ENCODE measurements at regions not wholly inside any gene's neighbourhood (a gene's known extent, or its start where the extent isn't known, plus 50 kb on each side); places are given as distances from the start of the nearest gene placed in this dataset.

DNA sequence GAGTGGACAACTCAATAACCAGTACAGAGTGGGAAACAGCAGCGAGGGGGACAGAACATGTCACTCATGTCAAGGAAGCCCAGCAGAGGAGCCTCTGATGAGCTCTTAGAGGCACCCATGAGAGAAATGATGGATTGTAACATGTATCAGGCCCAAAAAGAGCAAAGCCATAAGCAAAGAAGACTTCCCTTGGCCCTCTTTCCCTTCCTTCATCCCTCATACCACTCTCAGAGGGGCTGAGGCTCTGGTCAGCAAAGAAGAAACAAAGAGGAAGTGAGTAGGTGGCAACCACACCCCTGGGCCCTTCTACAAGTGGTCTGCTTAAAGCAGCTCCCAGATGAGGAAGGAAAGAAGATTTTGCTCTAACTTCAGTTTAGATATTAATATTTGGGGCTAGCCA is 112.8 kb downstream of the CDC42EP3 start:
- H3K4me2 ChIP-seq (ENCODE audit: low read length), result peak overlapping the region; percentile 39
- H3K27ac ChIP-seq (ENCODE audit: low read length), result peak overlapping the region; percentile 79
- no peak overlapping the region for H3K4me3 ChIP-seq (ENCODE audit: low read length)
- H3K4me1 ChIP-seq (ENCODE audit: low read length), result peaks cover 68% of the 10 kb centered on the region
- no peaks in the 10 kb centered on the region for H3K27me3 ChIP-seq (ENCODE audit: low read depth, low read length)
- H3K9me3 ChIP-seq (ENCODE audit: insufficient read depth, low read length), result no peaks in the 10 kb centered on the region
- H4K20me1 ChIP-seq (ENCODE audit: insufficient read depth, low read length), result no peaks in the 10 kb centered on the region
- TF ChIP-seq, protein P1, sequence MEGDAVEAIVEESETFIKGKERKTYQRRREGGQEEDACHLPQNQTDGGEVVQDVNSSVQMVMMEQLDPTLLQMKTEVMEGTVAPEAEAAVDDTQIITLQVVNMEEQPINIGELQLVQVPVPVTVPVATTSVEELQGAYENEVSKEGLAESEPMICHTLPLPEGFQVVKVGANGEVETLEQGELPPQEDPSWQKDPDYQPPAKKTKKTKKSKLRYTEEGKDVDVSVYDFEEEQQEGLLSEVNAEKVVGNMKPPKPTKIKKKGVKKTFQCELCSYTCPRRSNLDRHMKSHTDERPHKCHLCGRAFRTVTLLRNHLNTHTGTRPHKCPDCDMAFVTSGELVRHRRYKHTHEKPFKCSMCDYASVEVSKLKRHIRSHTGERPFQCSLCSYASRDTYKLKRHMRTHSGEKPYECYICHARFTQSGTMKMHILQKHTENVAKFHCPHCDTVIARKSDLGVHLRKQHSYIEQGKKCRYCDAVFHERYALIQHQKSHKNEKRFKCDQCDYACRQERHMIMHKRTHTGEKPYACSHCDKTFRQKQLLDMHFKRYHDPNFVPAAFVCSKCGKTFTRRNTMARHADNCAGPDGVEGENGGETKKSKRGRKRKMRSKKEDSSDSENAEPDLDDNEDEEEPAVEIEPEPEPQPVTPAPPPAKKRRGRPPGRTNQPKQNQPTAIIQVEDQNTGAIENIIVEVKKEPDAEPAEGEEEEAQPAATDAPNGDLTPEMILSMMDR (IDR thresholded peaks at IDR 0.05; ENCODE audit: low read depth, low read length), result no peak
- TF ChIP-seq EZH2phosphoT487 (IDR thresholded peaks at IDR 0.05; ENCODE audit: low read depth), result no peak
- no peak overlapping the region for H2AFZ ChIP-seq (ENCODE audit: low read depth, low read length)
- peak overlapping the region; percentile 10; the same call in 1 of the 2 replicates for H3K9ac ChIP-seq (ENCODE audit: low read length)
- no peaks in the 10 kb centered on the region for H3K36me3 ChIP-seq (replicated peaks; ENCODE audit: low read depth, low read length)
- no peaks in the 10 kb centered on the region for H3K79me2 ChIP-seq (ENCODE audit: low read length)

DNA sequence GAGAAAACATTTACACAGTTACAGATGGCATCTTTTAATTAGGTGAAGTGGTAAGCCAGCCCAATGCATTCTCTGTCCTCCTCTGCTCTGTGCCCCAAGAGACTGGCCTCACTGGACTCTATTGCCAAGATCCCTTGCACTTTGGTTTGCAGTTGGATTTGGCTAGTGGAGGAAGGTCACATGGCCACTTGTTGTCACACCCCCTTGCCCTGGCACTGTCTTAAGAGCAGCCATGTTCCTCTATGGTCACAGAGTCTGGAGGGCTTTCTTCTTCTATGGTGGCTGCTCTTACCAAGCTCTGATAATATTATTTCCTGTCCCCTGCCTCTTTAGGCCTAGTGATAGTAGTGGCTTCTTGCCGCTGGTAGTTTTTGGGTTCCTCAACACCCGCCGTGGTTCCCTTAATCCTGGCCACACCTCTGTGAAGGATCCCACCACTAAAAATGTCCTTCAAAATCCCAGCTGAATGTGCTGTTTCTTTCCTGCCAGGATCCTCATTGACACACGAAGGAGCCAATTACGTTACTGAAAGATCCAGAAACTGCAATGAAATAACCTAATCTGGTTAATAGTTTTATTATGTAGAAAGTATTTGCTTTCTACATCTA is 111.1 kb downstream of the CDC42EP3 start:
- Histone ChIP-seq H3K27ac (ENCODE audit: low read length) (no peak overlapping the region), H3K9me3 (ENCODE audit: insufficient read depth, low read length) (no peaks in the 10 kb centered on the region), H3K36me3 (replicated peaks; ENCODE audit: low read depth, low read length) (no peaks in the 10 kb centered on the region), H3K79me2 (ENCODE audit: low read length) (no peaks in the 10 kb centered on the region), H3K4me2 (ENCODE audit: low read length) (no peak overlapping the region), H4K20me1 (ENCODE audit: insufficient read depth, low read length) (no peaks in the 10 kb centered on the region), H3K4me1 (ENCODE audit: low read length) (peaks cover 60% of the 10 kb centered on the region), H3K27me3 (ENCODE audit: low read depth, low read length) (no peaks in the 10 kb centered on the region), H2AFZ (ENCODE audit: low read depth, low read length) (0 out of 2 replicates have a peak overlapping the region, but pooled peaks have one; percentile 40), H3K9ac (ENCODE audit: low read length) (no peak overlapping the region), H3K4me3 (ENCODE audit: low read length) (no peak overlapping the region)
- TF ChIP-seq, protein P1 (IDR thresholded peaks at IDR 0.05; ENCODE audit: low read depth, low read length), result no peak
- no peak for TF ChIP-seq EZH2phosphoT487 (IDR thresholded peaks at IDR 0.05; ENCODE audit: low read depth)

DNA sequence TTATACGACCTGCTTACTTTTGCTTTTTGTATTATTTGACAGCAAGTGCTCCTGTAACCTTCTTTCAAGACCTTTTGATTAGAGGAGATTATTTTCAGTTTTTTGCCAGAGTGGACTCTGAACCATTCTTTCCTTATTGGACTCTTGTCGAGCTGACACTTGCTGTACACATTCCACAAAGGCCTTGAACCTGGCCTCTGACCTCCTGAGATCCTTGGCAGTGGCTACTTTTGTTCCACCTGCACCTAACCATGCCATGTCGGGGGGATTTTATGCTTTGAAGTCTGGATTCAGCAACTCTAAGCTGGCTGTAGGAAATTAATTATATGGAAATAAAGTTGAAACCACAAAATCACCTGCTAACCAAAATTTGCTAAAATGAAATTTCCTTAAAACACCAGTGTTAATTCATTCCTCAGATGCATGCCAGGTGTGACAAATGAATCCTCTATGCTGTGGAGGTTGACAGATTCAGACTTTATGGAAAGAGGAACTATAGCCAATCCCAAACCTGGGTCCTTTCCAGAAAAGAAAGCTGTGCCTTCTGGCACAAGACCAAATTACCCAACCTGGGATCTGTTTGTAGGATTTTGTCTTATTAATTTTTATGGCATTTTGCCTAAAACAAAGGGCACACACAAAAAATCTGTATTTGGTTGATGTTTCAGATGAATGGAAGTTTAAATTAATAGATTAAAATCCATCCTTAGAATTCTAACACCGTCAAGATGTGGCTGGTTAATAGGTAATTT is 110.4 kb downstream of the CDC42EP3 start:
- Histone ChIP-seq H4K20me1 (ENCODE audit: insufficient read depth, low read length) (no peaks in the 10 kb centered on the region), H3K36me3 (replicated peaks; ENCODE audit: low read depth, low read length) (no peaks in the 10 kb centered on the region), H3K4me3 (ENCODE audit: low read length) (peak overlapping the region; percentile 22), H2AFZ (ENCODE audit: low read depth, low read length) (peak overlapping the region; percentile 61; the same call in 1 of the 2 replicates), H3K4me1 (ENCODE audit: low read length) (peaks cover 53% of the 10 kb centered on the region), H3K27ac (ENCODE audit: low read length) (peak overlapping the region; percentile 49), H3K9me3 (ENCODE audit: insufficient read depth, low read length) (no peaks in the 10 kb centered on the region), H3K79me2 (ENCODE audit: low read length) (no peaks in the 10 kb centered on the region), H3K4me2 (ENCODE audit: low read length) (peak overlapping the region; percentile 57), H3K27me3 (ENCODE audit: low read depth, low read length) (no peaks in the 10 kb centered on the region), H3K9ac (ENCODE audit: low read length) (peak overlapping the region; percentile 20; the same call in 1 of the 2 replicates)
- TF ChIP-seq EZH2phosphoT487 (IDR thresholded peaks at IDR 0.05; ENCODE audit: low read depth), result no peak
- TF ChIP-seq, protein P1 (IDR thresholded peaks at IDR 0.05; ENCODE audit: low read depth, low read length), result no peak

Data from OCI-LY3 (cell line).